LNCAP (cell line): ENCODE measurements at regions not wholly inside any gene's neighbourhood (a gene's known extent, or its start where the extent isn't known, plus 50 kb on each side); places are given as distances from the start of the nearest gene placed in this dataset.

Experiments used
- CTCF ChIP-seq: fragments of 450-650 bp; IDR thresholded peaks from 2 replicates; pipeline ENCODE4 v1.5.1; 2017; ENCODE audit warnings: mild to moderate bottlenecking

- no peak for TF ChIP-seq CTCF
Measured at GRCh38 chr17:71398025-71398424, 722.8 kb upstream of the SOX9 start.

DNA sequence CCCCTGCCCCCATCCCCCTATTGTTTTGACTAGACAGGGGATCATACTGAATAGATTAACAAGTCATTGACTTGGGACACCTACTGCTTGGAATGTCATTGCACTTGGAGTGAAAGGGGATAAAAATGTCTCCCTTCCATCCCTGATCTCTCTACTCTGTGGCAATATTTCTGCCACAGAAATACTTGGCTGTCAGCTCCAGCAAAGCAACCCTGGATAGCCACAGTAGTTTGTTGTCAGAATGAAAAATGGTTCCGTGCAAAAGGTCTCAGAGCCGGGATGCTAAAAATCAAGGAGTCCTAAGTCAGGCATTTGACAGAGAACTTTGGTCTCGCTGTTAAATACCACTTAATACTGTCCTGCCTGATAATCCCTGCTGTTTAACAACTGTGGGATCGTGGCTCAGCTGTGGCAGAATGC, 722.0 kb upstream of the SOX9 start:
- TF ChIP-seq CTCF: no peak

DNA sequence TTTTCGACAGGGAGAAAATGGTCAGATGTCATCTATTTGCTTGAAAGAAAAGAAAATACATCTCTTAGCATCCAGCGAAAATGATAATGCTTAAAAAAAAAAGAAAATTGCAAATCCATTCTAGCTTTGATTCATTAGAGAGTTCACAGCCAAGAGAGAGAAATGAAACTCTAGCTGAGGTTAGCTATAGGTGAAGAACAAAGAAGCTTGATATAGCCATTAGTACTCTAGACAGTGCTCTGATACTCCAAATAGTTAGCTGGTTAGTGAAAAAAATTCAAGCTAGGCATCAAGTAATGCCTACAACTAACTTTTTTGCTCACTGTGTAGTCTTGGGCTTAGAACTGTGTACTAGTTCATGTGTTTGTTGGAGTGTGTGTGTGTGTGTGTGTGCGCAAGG, 721.6 kb upstream of the SOX9 start:
- no peak for TF ChIP-seq CTCF

DNA sequence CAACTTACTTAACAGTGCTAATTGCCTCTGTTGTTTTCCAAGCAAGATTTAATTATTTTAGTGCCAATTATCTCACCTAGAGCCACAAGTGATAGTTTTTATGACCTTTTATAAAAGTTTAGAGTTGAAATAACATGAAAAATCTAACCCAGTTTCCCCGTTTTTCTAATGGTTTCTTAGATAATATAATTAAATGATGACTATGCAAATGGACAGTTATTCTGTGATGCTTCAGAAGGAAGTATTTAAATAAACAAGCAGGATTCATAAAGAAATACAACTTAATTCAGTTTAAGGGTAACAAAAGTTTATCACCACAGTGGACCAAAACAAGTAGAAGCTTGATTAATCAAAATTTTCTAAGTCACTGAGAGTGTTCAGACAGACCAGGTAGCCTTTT, 721.2 kb upstream of the SOX9 start:
- no peak for TF ChIP-seq CTCF

- TF ChIP-seq CTCF: no peak
Measured at GRCh38 chr17:71402007-71402406, 718.8 kb upstream of the SOX9 start.

- no peak for TF ChIP-seq CTCF
Measured at GRCh38 chr17:71402661-71403141, 718.1 kb upstream of the SOX9 start.

DNA sequence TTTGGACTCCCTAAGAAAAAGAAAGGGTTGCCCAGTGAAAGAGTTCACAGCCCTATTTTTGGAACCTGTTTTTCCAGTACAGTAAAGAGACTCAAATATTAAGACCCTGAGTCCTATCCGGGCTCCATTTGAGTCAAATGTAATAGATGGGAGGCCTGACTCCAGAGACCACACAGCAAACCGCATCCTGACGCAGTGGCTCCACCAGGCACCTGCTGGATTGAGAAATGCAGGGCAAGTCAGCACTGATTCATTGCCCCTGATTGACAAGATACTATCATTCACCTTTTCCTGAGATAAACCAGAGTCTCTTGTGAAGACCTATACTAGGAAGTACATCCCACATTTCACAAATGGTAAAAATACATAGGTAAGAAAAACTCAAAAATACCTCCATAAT, 715.7 kb upstream of the SOX9 start:
- TF ChIP-seq CTCF: no peak

DNA sequence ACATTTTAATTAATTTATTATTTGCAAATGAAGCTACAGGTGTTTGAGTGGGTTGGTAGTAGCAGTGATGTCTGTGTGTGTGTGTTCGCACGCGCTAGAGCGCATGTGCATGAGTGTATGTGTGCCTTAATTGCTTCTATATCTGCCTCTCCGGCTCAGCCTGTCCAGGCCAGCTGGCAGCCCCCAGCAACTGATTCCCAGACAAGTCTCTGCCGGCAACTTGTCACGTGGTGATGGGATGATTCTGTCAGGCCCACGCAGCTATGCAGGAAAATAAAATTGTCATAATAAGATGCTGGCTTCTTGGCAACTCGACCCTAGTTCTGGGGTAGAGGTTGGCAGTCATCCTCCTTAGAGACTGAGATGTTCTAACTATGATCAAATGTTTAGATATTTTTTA, 712.8 kb upstream of the SOX9 start:
- no peak for TF ChIP-seq CTCF
